PC-3 (cell line): ENCODE measurements at regions not wholly inside any gene's neighbourhood (a gene's known extent, or its start where the extent isn't known, plus 50 kb on each side); places are given as distances from the start of the nearest gene placed in this dataset.

ENCODE experiments used
- ATAC-seq: fragments of 200-7000 bp; cut with Tn5 transposase; 2 replicates; pipeline ENCODE4 v1.9.1; 2020; ENCODE audit warnings: mild to moderate bottlenecking, moderate library complexity
- BruUV-seq: library from RNA; stranded (reverse); fragments of 400-500 nt; replicated peaks from 2 replicates; lab custom pipeline; 2021; lab: Mats Ljungman, UMichigan
- CTCF ChIA-PET: fragments of 300-600 bp; sonication (Branson Sonifier 250); formaldehyde crosslinking; loops from one replicate; lab custom pipeline; 2022; ENCODE audit warnings: antibody characterized with exemption; lab: Charles Lee
- POLR2A ChIA-PET: fragments of 300-600 bp; sonication (Branson Sonifier 250); formaldehyde crosslinking; loops from one replicate; lab custom pipeline; 2022; ENCODE audit warnings: antibody characterized with exemption; ENCODE audit not compliant: unreplicated experiment; lab: Charles Lee
- DNase-seq: peaks from one replicate; pipeline ENCODE4 v3.0.0-alpha.2; 2015
- H2AFZ ChIP-seq: fragments of 300-600 bp; sonication (generic); 2 replicates; pipeline ENCODE4 v1.6.0; 2016; ENCODE audit warnings: antibody characterized with exemption, low read length
- H3F3A ChIP-seq: fragments of 300-600 bp; sonication (generic); one replicate; pipeline ENCODE4 v1.6.0; 2017; ENCODE audit warnings: antibody characterized with exemption, low read length, control low read depth, mild to moderate bottlenecking; ENCODE audit not compliant: unreplicated experiment
- H3K27ac ChIP-seq: fragments of 300-600 bp; sonication (generic); 2 replicates; pipeline ENCODE4 v1.5.1; 2016; ENCODE audit warnings: mild to moderate bottlenecking, low read length
- H3K27me3 ChIP-seq: fragments of 300-600 bp; sonication (generic); 2 replicates; pipeline ENCODE4 v1.6.1; 2016; ENCODE audit warnings: low read length, mixed read lengths
- H3K36me3 ChIP-seq: fragments of 300-600 bp; sonication (generic); 2 replicates; pipeline ENCODE4 v1.6.1; 2016; ENCODE audit warnings: low read depth, mixed run types, low read length, mixed read lengths
- H3K4me1 ChIP-seq: fragments of 300-600 bp; sonication (generic); 2 replicates; pipeline ENCODE4 v1.5.1; 2016; ENCODE audit warnings: low read length; ENCODE audit not compliant: insufficient read depth
- H3K4me2 ChIP-seq: fragments of 300-600 bp; sonication (generic); 2 replicates; pipeline ENCODE4 v1.6.0; 2016; ENCODE audit warnings: low read length
- H3K4me3 ChIP-seq: fragments of 300-600 bp; sonication (generic); 2 replicates; pipeline ENCODE4 v1.5.1; 2016; ENCODE audit warnings: mild to moderate bottlenecking, low read length, mixed read lengths
- H3K79me2 ChIP-seq: fragments of 300-600 bp; sonication (generic); 2 replicates; pipeline ENCODE4 v1.6.1; 2017; ENCODE audit warnings: low read length, mixed read lengths
- H3K9ac ChIP-seq: fragments of 300-600 bp; sonication (generic); 2 replicates; pipeline ENCODE4 v1.6.0; 2016; ENCODE audit warnings: mild to moderate bottlenecking, low read length
- H3K9me2 ChIP-seq: fragments of 300-600 bp; sonication (generic); replicated peaks from 2 replicates; pipeline ENCODE4 v1.6.1; 2016; ENCODE audit warnings: mixed run types, low read length, mixed read lengths
- H3K9me3 ChIP-seq: fragments of 300-600 bp; sonication (generic); 2 replicates; pipeline ENCODE4 v1.6.1; 2016; ENCODE audit warnings: low read length, mixed read lengths
- H4K20me1 ChIP-seq: fragments of 300-600 bp; sonication (generic); 2 replicates; pipeline ENCODE4 v1.6.1; 2016; ENCODE audit warnings: low read length, mixed read lengths
- EZH2 ChIP-seq: fragments of 300-600 bp; sonication (generic); IDR thresholded peaks from one replicate; pipeline ENCODE4 v1.6.1; 2017; ENCODE audit warnings: antibody characterized with exemption, mild to moderate bottlenecking, low read length; ENCODE audit not compliant: unreplicated experiment
- EZH2phosphoT487 ChIP-seq: fragments of 300-600 bp; sonication (generic); IDR thresholded peaks from 2 replicates; pipeline ENCODE4 v1.6.1; 2018; ENCODE audit warnings: mild to moderate bottlenecking, antibody characterized with exemption, low read length, borderline replicate concordance
- intact Hi-C: fragments of 100-400 bp; cut with micrococcal nuclease; formaldehyde crosslinking; loops from 2 replicates; pipeline ENCODE4 v1.9.0; 2023
- TF ChIP-seq, protein P1 (sequence below): fragments of 300-600 bp; sonication (generic); conservative IDR thresholded peaks from 2 replicates; pipeline ENCODE4 v1.5.1; 2017; ENCODE audit warnings: antibody characterized with exemption, low read depth, mild to moderate bottlenecking, low read length

DNA sequence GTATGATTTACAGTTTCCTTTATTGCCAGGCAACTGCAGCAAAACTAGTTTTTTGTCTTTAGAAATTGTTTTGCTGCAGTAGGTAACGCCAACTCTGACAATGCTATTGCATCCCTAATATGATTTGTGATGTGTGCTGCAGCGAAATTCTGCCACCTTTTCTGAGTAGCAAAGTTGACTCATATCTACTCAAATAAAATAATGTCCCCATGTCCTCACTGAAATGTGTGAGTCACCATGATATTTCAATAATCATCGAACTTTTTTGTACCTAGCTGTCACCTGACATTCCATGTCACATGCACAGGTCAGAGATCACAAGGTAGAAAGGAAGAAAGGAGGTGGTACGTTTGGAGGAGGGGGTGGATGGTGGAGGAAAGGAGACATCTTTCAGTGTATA lies 205.0 kb downstream of the RAD51AP2 start:
- POLR2A ChIA-PET: no interaction called here
- no peak overlapping the region for H3K4me2 ChIP-seq
- no peak overlapping the region for H3K9ac ChIP-seq
- no peaks in the 10 kb centered on the region for H3K36me3 ChIP-seq
- CTCF ChIA-PET: no interaction called here
- H3F3A ChIP-seq: no peaks in the 10 kb centered on the region
- H3K79me2 ChIP-seq: no peaks in the 10 kb centered on the region
- no peaks in the 10 kb centered on the region for H3K4me1 ChIP-seq
- no peak overlapping the region for H3K4me3 ChIP-seq
- no peaks in the 10 kb centered on the region for H3K9me3 ChIP-seq
- H3K27me3 ChIP-seq: peaks cover 4% of the 10 kb centered on the region; the same call in 1 of the 2 replicates
- no peak overlapping the region for H3K27ac ChIP-seq
- intact Hi-C loops: no loop called here
- DNase-seq (no peak), ATAC-seq (no peak)
- TF ChIP-seq, protein P1, sequence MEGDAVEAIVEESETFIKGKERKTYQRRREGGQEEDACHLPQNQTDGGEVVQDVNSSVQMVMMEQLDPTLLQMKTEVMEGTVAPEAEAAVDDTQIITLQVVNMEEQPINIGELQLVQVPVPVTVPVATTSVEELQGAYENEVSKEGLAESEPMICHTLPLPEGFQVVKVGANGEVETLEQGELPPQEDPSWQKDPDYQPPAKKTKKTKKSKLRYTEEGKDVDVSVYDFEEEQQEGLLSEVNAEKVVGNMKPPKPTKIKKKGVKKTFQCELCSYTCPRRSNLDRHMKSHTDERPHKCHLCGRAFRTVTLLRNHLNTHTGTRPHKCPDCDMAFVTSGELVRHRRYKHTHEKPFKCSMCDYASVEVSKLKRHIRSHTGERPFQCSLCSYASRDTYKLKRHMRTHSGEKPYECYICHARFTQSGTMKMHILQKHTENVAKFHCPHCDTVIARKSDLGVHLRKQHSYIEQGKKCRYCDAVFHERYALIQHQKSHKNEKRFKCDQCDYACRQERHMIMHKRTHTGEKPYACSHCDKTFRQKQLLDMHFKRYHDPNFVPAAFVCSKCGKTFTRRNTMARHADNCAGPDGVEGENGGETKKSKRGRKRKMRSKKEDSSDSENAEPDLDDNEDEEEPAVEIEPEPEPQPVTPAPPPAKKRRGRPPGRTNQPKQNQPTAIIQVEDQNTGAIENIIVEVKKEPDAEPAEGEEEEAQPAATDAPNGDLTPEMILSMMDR: no peak
- TF ChIP-seq EZH2 (no peak), EZH2phosphoT487 (no peak)
- no TSS peak for BruUV-seq
- no peak overlapping the region for H2AFZ ChIP-seq
- no peaks in the 10 kb centered on the region for H3K9me2 ChIP-seq
- no peaks in the 10 kb centered on the region for H4K20me1 ChIP-seq

DNA sequence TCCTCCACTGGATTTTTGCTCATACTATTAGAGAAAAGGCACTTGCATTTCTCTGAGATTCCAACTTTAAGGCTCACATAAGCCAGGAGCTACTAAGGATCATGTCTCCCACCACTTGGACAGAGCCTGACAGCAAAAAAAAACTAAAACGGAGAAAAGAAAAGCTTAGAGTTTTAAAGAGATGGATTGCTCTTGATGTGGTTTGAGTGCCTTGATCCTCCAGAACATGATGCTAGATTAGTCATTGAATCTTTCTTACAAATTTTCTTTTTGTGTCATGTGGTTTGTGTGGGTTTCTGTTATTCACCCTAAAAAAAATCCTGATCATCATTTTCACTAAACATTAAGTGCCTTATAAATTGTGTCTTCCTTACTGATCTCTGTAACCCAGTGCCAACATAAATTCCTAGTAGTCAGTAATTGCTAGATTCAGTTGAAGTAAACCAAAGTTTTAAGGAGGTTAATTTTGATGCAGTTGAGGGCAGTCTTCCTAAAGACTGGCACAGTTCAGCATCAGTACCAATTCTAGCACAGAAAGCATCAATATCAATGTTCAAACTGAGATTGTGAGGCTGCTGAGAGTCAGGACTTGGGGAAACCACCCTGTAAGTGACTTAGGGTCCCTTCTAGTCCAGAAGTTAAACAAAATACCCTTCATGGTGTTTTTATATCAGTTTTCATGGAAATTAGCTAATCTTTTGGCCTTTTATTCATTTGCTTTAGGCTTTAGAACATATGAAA lies 206.3 kb downstream of the RAD51AP2 start:
- intact Hi-C loops: loop anchor here (2.0 kb wide), 1 partner anchor 73 kb away; no protein-coding TSS in a partner anchor
- ATAC-seq (no peak), DNase-seq (no peak)
- Histone ChIP-seq H3K27ac (no peak overlapping the region), H3K79me2 (no peaks in the 10 kb centered on the region), H3K4me1 (no peaks in the 10 kb centered on the region), H3K9me3 (no peaks in the 10 kb centered on the region), H3F3A (no peaks in the 10 kb centered on the region), H3K27me3 (peaks cover 6% of the 10 kb centered on the region; the same call in 1 of the 2 replicates), H3K4me3 (no peak overlapping the region), H2AFZ (no peak overlapping the region), H3K36me3 (no peaks in the 10 kb centered on the region), H4K20me1 (no peaks in the 10 kb centered on the region), H3K4me2 (no peak overlapping the region), H3K9me2 (no peaks in the 10 kb centered on the region), H3K9ac (no peak overlapping the region)
- BruUV-seq: no TSS peak
- ChIA-PET POLR2A (no interaction called here), CTCF (no interaction called here)
- TF ChIP-seq EZH2phosphoT487 (no peak), EZH2 (no peak)
- TF ChIP-seq, protein P1: no peak

DNA sequence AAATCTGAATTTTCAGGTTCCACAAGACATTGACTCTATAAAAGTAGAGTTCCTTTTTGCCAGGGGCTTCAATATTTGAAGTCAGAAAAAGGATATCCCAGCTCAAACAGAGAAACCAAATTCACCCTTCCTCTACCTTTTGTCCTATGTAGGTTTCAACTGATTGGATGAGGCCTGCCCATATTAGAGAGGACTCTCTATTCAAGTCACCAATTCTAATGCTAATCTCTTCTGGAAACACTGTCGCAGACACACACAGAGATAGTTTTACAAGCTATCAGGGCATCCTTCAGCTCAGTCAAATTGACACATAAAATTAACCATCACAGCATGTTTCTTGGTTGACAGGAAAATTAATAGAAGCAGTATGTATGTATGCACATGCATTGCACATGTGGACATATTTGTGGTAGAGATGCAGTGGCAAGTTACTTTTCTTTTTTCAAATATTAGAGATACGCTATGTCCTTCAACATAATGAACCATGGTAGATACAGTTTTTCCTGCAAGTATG lies 207.1 kb downstream of the RAD51AP2 start:
- H3K4me3 ChIP-seq: no peak overlapping the region
- no peak overlapping the region for H3K27ac ChIP-seq
- no peaks in the 10 kb centered on the region for H3K79me2 ChIP-seq
- no peaks in the 10 kb centered on the region for H3K9me3 ChIP-seq
- POLR2A ChIA-PET: no interaction called here
- H3K4me1 ChIP-seq: no peaks in the 10 kb centered on the region
- H4K20me1 ChIP-seq: no peaks in the 10 kb centered on the region
- no peak for ATAC-seq
- no peaks in the 10 kb centered on the region for H3F3A ChIP-seq
- H2AFZ ChIP-seq: no peak overlapping the region
- H3K27me3 ChIP-seq: peaks cover 6% of the 10 kb centered on the region; the same call in 1 of the 2 replicates
- TF ChIP-seq EZH2: no peak
- no peak for TF ChIP-seq EZH2phosphoT487
- TF ChIP-seq, protein P1: no peak
- intact Hi-C loops: loop anchor here (2.0 kb wide), 1 partner anchor 72 kb away; no protein-coding TSS in a partner anchor
- no TSS peak for BruUV-seq
- no peak overlapping the region for H3K4me2 ChIP-seq
- H3K9ac ChIP-seq: no peak overlapping the region
- H3K9me2 ChIP-seq: no peaks in the 10 kb centered on the region
- no peak for DNase-seq
- CTCF ChIA-PET: no interaction called here
- no peaks in the 10 kb centered on the region for H3K36me3 ChIP-seq
